ENCODE measurements at regions not wholly inside any gene's neighbourhood (a gene's known extent, or its start where the extent isn't known, plus 50 kb on each side); places are given as distances from the start of the nearest gene placed in this dataset.

GRCh38 chr4:167786504-167786903 lies 305.8 kb upstream of the ANXA10 start:
- Histone ChIP-seq H3K4me3 (no peak overlapping the region), H3K9me3 (no peaks in the 10 kb centered on the region), H3K27me3 (no peaks in the 10 kb centered on the region), H3K27ac (replicated peaks in 1 of 4) (no peak overlapping the region), H3K4me1 (no peaks in the 10 kb centered on the region), H3K36me3 (no peaks in the 10 kb centered on the region)
- intact Hi-C loops (cut with DNase I), result no loop called here
- TF ChIP-seq POLR2AphosphoS5 (IDR thresholded peaks at IDR 0.05), result no peak
- TF ChIP-seq CTCF (IDR thresholded peaks at IDR 0.05), result no peak
- TF ChIP-seq EP300 (IDR thresholded peaks at IDR 0.05), result no peak
- no peak for TF ChIP-seq POLR2A (IDR thresholded peaks at IDR 0.05; ENCODE audit: low read depth)
- 97% methylated on average over 3 of the region's 3 CpGs for WGBS
- no peak for DNase-seq (ENCODE audit: extremely low spot score)

GRCh38 chr4:167787231-167787630 lies 305.1 kb upstream of the ANXA10 start:
- 77% methylated on average over 1 of the region's 1 CpG for WGBS
- Histone ChIP-seq H3K27me3 (no peaks in the 10 kb centered on the region), H3K27ac (replicated peaks in 1 of 4) (no peak overlapping the region), H3K4me1 (no peaks in the 10 kb centered on the region), H3K9me3 (no peaks in the 10 kb centered on the region), H3K36me3 (no peaks in the 10 kb centered on the region), H3K4me3 (no peak overlapping the region)
- no peak for DNase-seq (ENCODE audit: extremely low spot score)
- intact Hi-C loops (cut with DNase I), result no loop called here
- no peak for TF ChIP-seq EP300 (IDR thresholded peaks at IDR 0.05)
- TF ChIP-seq POLR2AphosphoS5 (IDR thresholded peaks at IDR 0.05), result no peak
- TF ChIP-seq POLR2A (IDR thresholded peaks at IDR 0.05; ENCODE audit: low read depth), result no peak
- TF ChIP-seq CTCF (IDR thresholded peaks at IDR 0.05), result no peak

- intact Hi-C loops (cut with DNase I), result no loop called here
- Histone ChIP-seq H3K27ac (replicated peaks in 1 of 4) (no peak overlapping the region), H3K9me3 (no peaks in the 10 kb centered on the region), H3K27me3 (no peaks in the 10 kb centered on the region), H3K36me3 (no peaks in the 10 kb centered on the region), H3K4me1 (no peaks in the 10 kb centered on the region), H3K4me3 (no peak overlapping the region)
- DNase-seq (ENCODE audit: extremely low spot score), result no peak
- WGBS, result 88% methylated on average over 3 of the region's 3 CpGs
- TF ChIP-seq CTCF (IDR thresholded peaks at IDR 0.05), result no peak
- TF ChIP-seq POLR2AphosphoS5 (IDR thresholded peaks at IDR 0.05), result no peak
These were observed 289.7 kb upstream of the ANXA10 start for GRCh38 chr4:167802463-167803212.

GRCh38 chr4:167811958-167812357 lies 280.4 kb upstream of the ANXA10 start:
- intact Hi-C loops (cut with DNase I), result no loop called here
- DNase-seq (ENCODE audit: extremely low spot score), result no peak
- no peak for TF ChIP-seq CTCF (IDR thresholded peaks at IDR 0.05)
- TF ChIP-seq POLR2AphosphoS5 (IDR thresholded peaks at IDR 0.05), result no peak
- TF ChIP-seq POLR2A (IDR thresholded peaks at IDR 0.05; ENCODE audit: low read depth), result no peak
- no peak for TF ChIP-seq EP300 (IDR thresholded peaks at IDR 0.05)
- Histone ChIP-seq H3K36me3 (no peaks in the 10 kb centered on the region), H3K27ac (replicated peaks in 1 of 4) (no peak overlapping the region), H3K4me1 (no peaks in the 10 kb centered on the region), H3K27me3 (no peaks in the 10 kb centered on the region), H3K4me3 (no peak overlapping the region), H3K9me3 (peaks cover 0 to 13% (median 7%) of the 10 kb centered on the region in 4 donors)
- 67% methylated on average over 1 of the region's 1 CpG for WGBS

GRCh38 chr4:167826281-167826680 lies 266.1 kb upstream of the ANXA10 start:
- TF ChIP-seq POLR2A (IDR thresholded peaks at IDR 0.05; ENCODE audit: low read depth), result no peak
- no peak for TF ChIP-seq EP300 (IDR thresholded peaks at IDR 0.05)
- no peak for TF ChIP-seq CTCF (IDR thresholded peaks at IDR 0.05)
- TF ChIP-seq POLR2AphosphoS5 (IDR thresholded peaks at IDR 0.05), result no peak
- intact Hi-C loops (cut with DNase I), result no loop called here
- no peak for DNase-seq (ENCODE audit: extremely low spot score)

More at GRCh38 chr4:167826281-167826680, 266.1 kb upstream of the ANXA10 start:
- 78% methylated on average over 2 of the region's 2 CpGs for WGBS
- Histone ChIP-seq H3K4me1 (no peaks in the 10 kb centered on the region), H3K36me3 (no peaks in the 10 kb centered on the region), H3K4me3 (no peak overlapping the region), H3K27ac (replicated peaks in 1 of 4) (no peak overlapping the region), H3K27me3 (no peaks in the 10 kb centered on the region), H3K9me3 (no peaks in the 10 kb centered on the region)
